Activated T-cell treated with anti-CD3 and anti-CD28 coated beads, Interleukin-2, amount 50 U/mL, for 24 hours (primary cell): ENCODE measurements at regions not wholly inside any gene's neighbourhood (a gene's known extent, or its start where the extent isn't known, plus 50 kb on each side); places are given as distances from the start of the nearest gene placed in this dataset.

ENCODE experiments used
- DNase-seq: peaks from one replicate; pipeline ENCODE4 v3.0.0-alpha.2; 2020
- H3K27ac Mint-ChIP-seq: 2 replicates; pipeline ENCODE4 v1.8.0; 2020; ENCODE audit warnings: mild to moderate bottlenecking, mixed read lengths
- H3K27me3 Mint-ChIP-seq: 2 replicates; pipeline ENCODE4 v1.8.0; 2020; ENCODE audit warnings: mixed read lengths
- H3K36me3 Mint-ChIP-seq: 2 replicates; pipeline ENCODE4 v1.8.0; 2020; ENCODE audit warnings: low read depth, mixed read lengths
- H3K4me1 Mint-ChIP-seq: 2 replicates; pipeline ENCODE4 v1.8.0; 2020; ENCODE audit warnings: low read depth, mixed read lengths
- H3K4me3 Mint-ChIP-seq: 2 replicates; pipeline ENCODE4 v1.8.0; 2020; ENCODE audit warnings: mild to moderate bottlenecking, moderate library complexity, mixed read lengths
- H3K9me3 Mint-ChIP-seq: 2 replicates; pipeline ENCODE4 v1.8.0; 2020; ENCODE audit warnings: mixed read lengths

GRCh38 chr4:163611182-163611581 is 116.7 kb downstream of the TMA16 start:
- H3K36me3 Mint-ChIP-seq: no peaks in the 10 kb centered on the region
- peaks cover 15% of the 10 kb centered on the region for H3K27me3 Mint-ChIP-seq
- H3K4me3 Mint-ChIP-seq: no peak overlapping the region
- H3K27ac Mint-ChIP-seq: no peak overlapping the region
- no peaks in the 10 kb centered on the region for H3K9me3 Mint-ChIP-seq
- H3K4me1 Mint-ChIP-seq: peaks cover 15% of the 10 kb centered on the region
- no peak for DNase-seq

GRCh38 chr4:163611784-163612445 is 117.4 kb downstream of the TMA16 start:
- no peak for DNase-seq
- Mint-ChIP-seq H3K27me3 (peaks cover 12% of the 10 kb centered on the region), H3K36me3 (no peaks in the 10 kb centered on the region), H3K4me3 (no peak overlapping the region), H3K9me3 (no peaks in the 10 kb centered on the region), H3K27ac (no peak overlapping the region), H3K4me1 (peaks cover 15% of the 10 kb centered on the region)

- Mint-ChIP-seq H3K27ac (no peak overlapping the region), H3K4me3 (no peak overlapping the region), H3K4me1 (peaks cover 12% of the 10 kb centered on the region), H3K9me3 (no peaks in the 10 kb centered on the region), H3K36me3 (no peaks in the 10 kb centered on the region), H3K27me3 (peaks cover 12% of the 10 kb centered on the region)
- no peak for DNase-seq
Measured at GRCh38 chr4:163612762-163613161, 118.3 kb downstream of the TMA16 start.

GRCh38 chr4:163613383-163613782 is 118.9 kb downstream of the TMA16 start:
- Mint-ChIP-seq H3K4me1 (peaks cover 10% of the 10 kb centered on the region), H3K27me3 (peaks cover 12% of the 10 kb centered on the region), H3K9me3 (no peaks in the 10 kb centered on the region), H3K27ac (no peak overlapping the region), H3K36me3 (no peaks in the 10 kb centered on the region), H3K4me3 (no peak overlapping the region)
- no peak for DNase-seq

GRCh38 chr4:163614866-163615265 is 120.4 kb downstream of the TMA16 start:
- H3K4me1 Mint-ChIP-seq: no peaks in the 10 kb centered on the region
- H3K4me3 Mint-ChIP-seq: no peak overlapping the region
- DNase-seq: no peak
- H3K9me3 Mint-ChIP-seq: no peaks in the 10 kb centered on the region
- peaks cover 12% of the 10 kb centered on the region for H3K27me3 Mint-ChIP-seq
- H3K27ac Mint-ChIP-seq: no peak overlapping the region
- no peaks in the 10 kb centered on the region for H3K36me3 Mint-ChIP-seq

- H3K27ac Mint-ChIP-seq: no peak overlapping the region
- peaks cover 11% of the 10 kb centered on the region for H3K4me1 Mint-ChIP-seq
- H3K36me3 Mint-ChIP-seq: no peaks in the 10 kb centered on the region
- no peak for DNase-seq
- no peaks in the 10 kb centered on the region for H3K9me3 Mint-ChIP-seq
- no peak overlapping the region for H3K4me3 Mint-ChIP-seq
- H3K27me3 Mint-ChIP-seq: no peaks in the 10 kb centered on the region
Measured at GRCh38 chr4:163618845-163619244, 124.4 kb downstream of the TMA16 start.

- peaks cover 30% of the 10 kb centered on the region for H3K4me1 Mint-ChIP-seq
- no peaks in the 10 kb centered on the region for H3K9me3 Mint-ChIP-seq
- H3K4me3 Mint-ChIP-seq: no peak overlapping the region
- no peak for DNase-seq
- no peaks in the 10 kb centered on the region for H3K36me3 Mint-ChIP-seq
- H3K27me3 Mint-ChIP-seq: no peaks in the 10 kb centered on the region
- no peak overlapping the region for H3K27ac Mint-ChIP-seq
Measured at GRCh38 chr4:163620738-163621137, 126.2 kb downstream of the TMA16 start.

- Mint-ChIP-seq H3K36me3 (no peaks in the 10 kb centered on the region), H3K4me3 (no peak overlapping the region), H3K27me3 (no peaks in the 10 kb centered on the region), H3K27ac (no peak overlapping the region), H3K9me3 (no peaks in the 10 kb centered on the region), H3K4me1 (peaks cover 32% of the 10 kb centered on the region)
- no peak for DNase-seq
Measured at GRCh38 chr4:163621821-163622220, 127.3 kb downstream of the TMA16 start.

- Mint-ChIP-seq H3K36me3 (no peaks in the 10 kb centered on the region), H3K9me3 (no peaks in the 10 kb centered on the region), H3K4me3 (no peak overlapping the region), H3K4me1 (peaks cover 32% of the 10 kb centered on the region), H3K27ac (no peak overlapping the region), H3K27me3 (no peaks in the 10 kb centered on the region)
- no peak for DNase-seq
Measured at GRCh38 chr4:163622379-163623035, 128.0 kb downstream of the TMA16 start.

- Mint-ChIP-seq H3K27ac (no peak overlapping the region), H3K9me3 (no peaks in the 10 kb centered on the region), H3K27me3 (no peaks in the 10 kb centered on the region), H3K36me3 (no peaks in the 10 kb centered on the region), H3K4me3 (no peak overlapping the region), H3K4me1 (peaks cover 32% of the 10 kb centered on the region)
- DNase-seq: no peak
Measured at GRCh38 chr4:163623787-163624186, 129.3 kb downstream of the TMA16 start.

GRCh38 chr4:163624727-163625126 is 130.2 kb downstream of the TMA16 start:
- Mint-ChIP-seq H3K9me3 (no peaks in the 10 kb centered on the region), H3K4me3 (no peak overlapping the region), H3K36me3 (no peaks in the 10 kb centered on the region), H3K4me1 (peaks cover 32% of the 10 kb centered on the region), H3K27ac (no peak overlapping the region), H3K27me3 (no peaks in the 10 kb centered on the region)
- no peak for DNase-seq

GRCh38 chr4:163631288-163631687 is 136.8 kb downstream of the TMA16 start:
- Mint-ChIP-seq H3K9me3 (peaks cover 4% of the 10 kb centered on the region), H3K27me3 (no peaks in the 10 kb centered on the region), H3K36me3 (no peaks in the 10 kb centered on the region), H3K4me3 (no peak overlapping the region), H3K4me1 (no peaks in the 10 kb centered on the region), H3K27ac (no peak overlapping the region)
- DNase-seq: no peak

GRCh38 chr4:163638909-163639308 is 144.4 kb downstream of the TMA16 start:
- H3K4me1 Mint-ChIP-seq: no peaks in the 10 kb centered on the region
- no peak overlapping the region for H3K27ac Mint-ChIP-seq
- no peaks in the 10 kb centered on the region for H3K36me3 Mint-ChIP-seq
- DNase-seq: no peak
- no peaks in the 10 kb centered on the region for H3K27me3 Mint-ChIP-seq
- H3K9me3 Mint-ChIP-seq: no peaks in the 10 kb centered on the region
- no peak overlapping the region for H3K4me3 Mint-ChIP-seq

- Mint-ChIP-seq H3K27ac (no peak overlapping the region), H3K9me3 (peaks cover 18% of the 10 kb centered on the region), H3K36me3 (no peaks in the 10 kb centered on the region), H3K4me3 (no peak overlapping the region), H3K27me3 (no peaks in the 10 kb centered on the region), H3K4me1 (no peaks in the 10 kb centered on the region)
- DNase-seq: no peak
Measured at GRCh38 chr4:163649557-163650091, 155.1 kb downstream of the TMA16 start.

- H3K4me1 Mint-ChIP-seq: no peaks in the 10 kb centered on the region
- H3K9me3 Mint-ChIP-seq: peaks cover 13% of the 10 kb centered on the region
- no peak overlapping the region for H3K4me3 Mint-ChIP-seq
- no peak overlapping the region for H3K27ac Mint-ChIP-seq
- no peaks in the 10 kb centered on the region for H3K27me3 Mint-ChIP-seq
- H3K36me3 Mint-ChIP-seq: no peaks in the 10 kb centered on the region
- DNase-seq: no peak
Measured at GRCh38 chr4:163651761-163652160, 157.3 kb downstream of the TMA16 start.
